Sigmoid colon (tissue), 4 donors: ENCODE measurements at regions not wholly inside any gene's neighbourhood (a gene's known extent, or its start where the extent isn't known, plus 50 kb on each side); places are given as distances from the start of the nearest gene placed in this dataset.

Experiments used
- CTCF ChIP-seq, 4 experiments: fragments of 450-650 bp in 3 of 4; fragments of 200-600 bp in 1 of 4; IDR thresholded peaks; one replicate each; pipeline ENCODE4 v1.5.1; 2016 to 2019; ENCODE audit warnings: antibody characterized with exemption in 4 of 4, mild to moderate bottlenecking in 3 of 4, moderate library complexity in 2 of 4
- POLR2A ChIP-seq, 2 donors: fragments of 450-650 bp; IDR thresholded peaks; one replicate each; pipeline ENCODE4 v1.6.1; 2016; ENCODE audit warnings: antibody characterized with exemption in 2 of 2, mild to moderate bottlenecking in 2 of 2, moderate library complexity in 2 of 2
- POLR2AphosphoS5 ChIP-seq, 4 donors: sonication (generic); formaldehyde crosslinking; IDR thresholded peaks; one replicate each; pipeline ENCODE4 v1.6.1; 2017; ENCODE audit warnings: antibody characterized with exemption in 4 of 4

- TF ChIP-seq POLR2AphosphoS5 (IDR thresholded peaks at IDR 0.05) = no peak
- TF ChIP-seq CTCF (IDR thresholded peaks at IDR 0.05) = no peak
- no peak for TF ChIP-seq POLR2A (IDR thresholded peaks at IDR 0.05)
These were observed 54.9 kb upstream of the EYS start for GRCh38 chr6:65761890-65762289.
